GM12878 (cell line): ENCODE measurements at regions not wholly inside any gene's neighbourhood (a gene's known extent, or its start where the extent isn't known, plus 50 kb on each side); places are given as distances from the start of the nearest gene placed in this dataset.
"Not testable (repeated sequence)": the region's sequence is repeated elsewhere in the genome, so short reads cannot be mapped to it uniquely, and the experiment has no call there.

Experiments
- ATAC-seq: fragments of 200-7000 bp; cut with Tn5 transposase; 3 replicates; pipeline ENCODE4 v1.9.1; 2020; ENCODE audit warnings: mild to moderate bottlenecking, moderate library complexity
- BruUV-seq: library from RNA; stranded (reverse); fragments of 400-500 nt; replicated peaks from 2 replicates; lab custom pipeline; 2021; lab: Mats Ljungman, UMichigan
- CTCF ChIA-PET: fragments of 300-600 bp; sonication (Branson Sonifier 250); formaldehyde crosslinking; extraction: SDS; loops from one replicate; lab custom pipeline; 2021; ENCODE audit warnings: inconsistent platforms; lab: Yijun Ruan, JAX
- POLR2A ChIA-PET: fragments of 350-600 bp; formaldehyde crosslinking; extraction: SDS; loops from one replicate; lab custom pipeline; 2021; ENCODE audit warnings: inconsistent platforms; lab: Charles Lee
- RAD21 ChIA-PET: fragments of 300-600 bp; sonication (Branson Sonifier 250); formaldehyde crosslinking; loops from one replicate; lab custom pipeline; 2023; ENCODE audit warnings: antibody characterized with exemption; ENCODE audit not compliant: unreplicated experiment; lab: Charles Lee
- SMC1A ChIA-PET: fragments of 300-600 bp; sonication (Branson Sonifier 250); formaldehyde crosslinking; loops from one replicate; lab custom pipeline; 2023; ENCODE audit not compliant: unreplicated experiment, uncharacterized antibody; lab: Charles Lee
- DNase-seq: peaks from one replicate; pipeline ENCODE4 v3.0.0-alpha.2; 2011; ENCODE audit warnings: low read depth, low spot score
- FAIRE-seq: peaks from 3 replicates; lab custom pipeline; 2011; peaks lifted over from hg19 to GRCh38; lab: Jason Lieb, UNC
- H2AFZ ChIP-seq: 2 replicates; pipeline ENCODE4 v1.6.0; 2011; ENCODE audit warnings: low read depth, low read length, control low read depth; ENCODE audit not compliant: control insufficient read depth
- H3K27ac ChIP-seq: 2 replicates; pipeline ENCODE4 v1.5.1; 2011; ENCODE audit warnings: control low read depth; ENCODE audit not compliant: control insufficient read depth, insufficient read depth
- H3K27me3 ChIP-seq, 2 experiments: replicated peaks in 1 of 2; 2 replicates each; pipeline versions ENCODE4 v1.6.0 to v1.6.1; 2011; ENCODE audit warnings: low read length in 1 of 2; ENCODE audit not compliant: control insufficient read depth in 2 of 2, insufficient read depth in 2 of 2
- H3K36me3 ChIP-seq, 2 experiments: 2 replicates each; pipeline ENCODE4 v1.5.1; 2011; ENCODE audit warnings: low read length in 1 of 2; ENCODE audit not compliant: control insufficient read depth in 2 of 2, insufficient read depth in 2 of 2
- H3K4me1 ChIP-seq: 2 replicates; pipeline ENCODE4 v1.6.1; 2011; ENCODE audit warnings: mild to moderate bottlenecking, low read length, moderate library complexity, mixed read lengths; ENCODE audit not compliant: control insufficient read depth, insufficient read depth
- H3K4me2 ChIP-seq: 2 replicates; pipeline ENCODE4 v1.6.0; 2011; ENCODE audit warnings: control low read depth; ENCODE audit not compliant: control insufficient read depth, insufficient read depth
- H3K4me3 ChIP-seq: fragments of 200-600 bp; sonication (generic); 2 replicates; pipeline ENCODE4 v1.5.1; 2016
- H3K79me2 ChIP-seq: 2 replicates; pipeline ENCODE4 v1.6.0; 2011; ENCODE audit warnings: low read length; ENCODE audit not compliant: control insufficient read depth, insufficient read depth
- H3K9ac ChIP-seq: 2 replicates; pipeline ENCODE4 v1.8.0; 2011; ENCODE audit warnings: low read length, control low read depth, mixed read lengths; ENCODE audit not compliant: control insufficient read depth, insufficient read depth
- H3K9me3 ChIP-seq: replicated peaks from 3 replicates; pipeline ENCODE4 v1.5.1; 2011; ENCODE audit warnings: mild to moderate bottlenecking, low read length; ENCODE audit not compliant: control insufficient read depth, insufficient read depth
- H4K20me1 ChIP-seq: 2 replicates; pipeline ENCODE4 v1.6.0; 2011; ENCODE audit not compliant: control insufficient read depth, insufficient read depth
- ASH2L ChIP-seq: fragments of 300-600, 200-600 bp; sonication (generic); IDR thresholded peaks from 2 replicates; pipeline ENCODE4 v1.6.1; 2017; ENCODE audit warnings: low read depth, mild to moderate bottlenecking, borderline replicate concordance
- BACH1 ChIP-seq: fragments of 450-650 bp; IDR thresholded peaks from 2 replicates; pipeline ENCODE4 v1.6.1; 2017; ENCODE audit warnings: mild to moderate bottlenecking, borderline replicate concordance
- BRCA1 ChIP-seq: IDR thresholded peaks from 2 replicates; pipeline ENCODE4 v1.6.1; 2011; ENCODE audit warnings: low read depth, low read length, improper control_type of control experiment
- CHD4 ChIP-seq: fragments of 200-600 bp; sonication (generic); IDR thresholded peaks from 2 replicates; pipeline ENCODE4 v1.6.1; 2016; ENCODE audit warnings: mild to moderate bottlenecking
- FOXK2 ChIP-seq: fragments of 450-650 bp; IDR thresholded peaks from 2 replicates; pipeline ENCODE4 v1.6.1; 2017; ENCODE audit warnings: mild to moderate bottlenecking, moderate library complexity
- IRF4 ChIP-seq: IDR thresholded peaks from 2 replicates; pipeline ENCODE4 v1.6.1; 2011; ENCODE audit warnings: low read depth, low read length
- JUND ChIP-seq: IDR thresholded peaks from 2 replicates; pipeline ENCODE4 v1.6.1; 2012; ENCODE audit warnings: low read depth, mild to moderate bottlenecking, low read length, improper control_type of control experiment, moderate library complexity
- KDM1A ChIP-seq: fragments of 200-600 bp; sonication (generic); IDR thresholded peaks from 2 replicates; pipeline ENCODE4 v1.6.1; 2016; ENCODE audit warnings: borderline replicate concordance
- LARP7 ChIP-seq: fragments of 450-650 bp; IDR thresholded peaks from 2 replicates; pipeline ENCODE4 v1.6.1; 2017; ENCODE audit warnings: mild to moderate bottlenecking
- MEF2B ChIP-seq: fragments of 450-650 bp; IDR thresholded peaks from 2 replicates; pipeline ENCODE4 v1.6.1; 2018; ENCODE audit warnings: mild to moderate bottlenecking, moderate library complexity; ENCODE audit not compliant: partially characterized antibody, poor library complexity, severe bottlenecking
- PML ChIP-seq: IDR thresholded peaks from 2 replicates; pipeline ENCODE4 v1.6.1; 2012; ENCODE audit warnings: low read length, inconsistent platforms
- SMC3 ChIP-seq: IDR thresholded peaks from 2 replicates; pipeline ENCODE4 v1.6.1; 2011; ENCODE audit warnings: low read length, improper control_type of control experiment, borderline replicate concordance
- TCF3 ChIP-seq: IDR thresholded peaks from 2 replicates; pipeline ENCODE4 v1.6.1; 2012; ENCODE audit warnings: low read depth, mild to moderate bottlenecking, low read length, borderline replicate concordance; ENCODE audit not compliant: insufficient read depth
- ZNF207 ChIP-seq: fragments of 450-650 bp; IDR thresholded peaks from 2 replicates; pipeline ENCODE4 v1.6.1; 2014; ENCODE audit warnings: antibody characterized with exemption, mild to moderate bottlenecking, borderline replicate concordance
- ZNF274 ChIP-seq: IDR thresholded peaks from one replicate; pipeline ENCODE4 v1.8.0; 2011; ENCODE audit not compliant: insufficient read length, insufficient read depth
- ZNF384 ChIP-seq: IDR thresholded peaks from 2 replicates; pipeline ENCODE4 v1.6.1; 2012; ENCODE audit warnings: low read depth, mild to moderate bottlenecking, low read length, improper control_type of control experiment, borderline replicate concordance
- ZNF622 ChIP-seq: fragments of 450-650 bp; IDR thresholded peaks from 2 replicates; pipeline ENCODE4 v1.6.1; 2017; ENCODE audit warnings: mild to moderate bottlenecking, inconsistent platforms
- WGBS: methylation state at CpG from one replicate; pipeline ENCODE4 v1.1.6; 2016; ENCODE audit warnings: low lambda C conversion rate; ENCODE audit not compliant: insufficient replicate concordance, insufficient coverage; ENCODE audit errors: missing lambda C conversion rate; 5-methylcytosine and 5-hydroxymethylcytosine counted together
- in situ Hi-C: fragments of 300-500 bp; cut with MboI; formaldehyde crosslinking; loops from 9 replicates; pipeline ENCODE4 v1.14.3; 2018; ENCODE audit warnings: mixed read lengths
- intact Hi-C: fragments of 100-400 bp; cut with micrococcal nuclease; formaldehyde crosslinking; loops from one replicate; pipeline ENCODE4 v1.14.2; 2022; ENCODE audit not compliant: unreplicated experiment

- H3K36me3 ChIP-seq, H3K9ac ChIP-seq, intact Hi-C loops, DNase-seq, H4K20me1 ChIP-seq, in situ Hi-C loops, ATAC-seq, FAIRE-seq, H3K27ac ChIP-seq, BruUV-seq, H3K79me2 ChIP-seq, H3K27me3 ChIP-seq, POLR2A ChIA-PET, RAD21 ChIA-PET, SMC1A ChIA-PET, H3K9me3 ChIP-seq, H3K4me3 ChIP-seq, H3K4me1 ChIP-seq, CTCF ChIA-PET, H2AFZ ChIP-seq, H3K4me2 ChIP-seq: not testable (repeated sequence)
- WGBS, result 47% methylated on average over 9 of the region's 9 CpGs
Observed at GRCh38 chr13:50427511-50427910, 412.3 kb downstream of the KCNRG start.

- ChIA-PET CTCF (no interaction called here), RAD21 (no interaction called here), POLR2A (no interaction called here), SMC1A (no interaction called here)
- ATAC-seq (no peak), FAIRE-seq (no peak), DNase-seq (no peak)
- intact Hi-C loops (no loop called here), in situ Hi-C loops (no loop called here)
- TF ChIP-seq LARP7 (no peak), BACH1 (no peak), KDM1A (no peak), FOXK2 (no peak), ZNF622 (no peak), JUND (no peak), ZNF384 (no peak), ASH2L (no peak), BRCA1 (no peak), CHD4 (no peak), SMC3 (no peak), MEF2B (no peak), PML (no peak), IRF4 (no peak), TCF3 (no peak), ZNF274 (no peak), ZNF207 (no peak)
- no TSS peak for BruUV-seq
- no peaks in the 10 kb centered on the region for H3K9me3 ChIP-seq
- 5% methylated on average over 1 of the region's 1 CpG for WGBS
- H4K20me1 ChIP-seq, result no peaks in the 10 kb centered on the region
- H3K79me2 ChIP-seq, result no peaks in the 10 kb centered on the region
- no peaks in the 10 kb centered on the region for H3K36me3 ChIP-seq
- no peak overlapping the region for H3K4me3 ChIP-seq
- H3K27ac ChIP-seq, result no peak overlapping the region
- H2AFZ ChIP-seq, result no peak overlapping the region
- H3K4me2 ChIP-seq, result no peak overlapping the region
- no peak overlapping the region for H3K9ac ChIP-seq
- no peaks in the 10 kb centered on the region for H3K4me1 ChIP-seq
- H3K27me3 ChIP-seq, result no peaks in the 10 kb centered on the region
Observed at GRCh38 chr13:50428183-50428877, 413.1 kb downstream of the KCNRG start.
